T1000 (cell line): ENCODE measurements at regions not wholly inside any gene's neighbourhood (a gene's known extent, or its start where the extent isn't known, plus 50 kb on each side); places are given as distances from the start of the nearest gene placed in this dataset.
"Not testable (repeated sequence)": the region's sequence is repeated elsewhere in the genome, so short reads cannot be mapped to it uniquely, and the experiment has no call there.

Source experiments
- DNase-seq: peaks from one replicate; lab custom pipeline; 2025; ENCODE audit warnings: mixed read lengths; lab: John Stamatoyannopoulos, UW

DNA sequence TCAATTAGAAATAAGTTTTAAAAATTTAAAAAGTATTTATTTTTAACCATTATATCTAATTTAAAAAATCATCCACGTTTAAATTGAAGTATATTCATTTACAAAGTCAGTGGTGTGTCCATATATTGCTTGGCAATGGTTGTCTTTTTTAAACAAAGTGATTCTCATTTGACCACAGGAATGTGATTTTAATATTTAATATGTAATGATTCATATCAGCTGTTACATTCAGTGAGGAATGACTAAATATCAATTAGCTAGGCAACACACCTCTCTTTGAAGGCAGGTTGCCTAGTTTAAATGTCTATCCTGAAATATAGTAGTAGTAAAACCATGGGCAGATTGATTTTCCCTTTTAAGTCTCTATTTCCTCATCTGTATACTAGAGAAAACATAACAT lies 392.2 kb upstream of the CCDC179 start:
- DNase-seq, result no peak

DNA sequence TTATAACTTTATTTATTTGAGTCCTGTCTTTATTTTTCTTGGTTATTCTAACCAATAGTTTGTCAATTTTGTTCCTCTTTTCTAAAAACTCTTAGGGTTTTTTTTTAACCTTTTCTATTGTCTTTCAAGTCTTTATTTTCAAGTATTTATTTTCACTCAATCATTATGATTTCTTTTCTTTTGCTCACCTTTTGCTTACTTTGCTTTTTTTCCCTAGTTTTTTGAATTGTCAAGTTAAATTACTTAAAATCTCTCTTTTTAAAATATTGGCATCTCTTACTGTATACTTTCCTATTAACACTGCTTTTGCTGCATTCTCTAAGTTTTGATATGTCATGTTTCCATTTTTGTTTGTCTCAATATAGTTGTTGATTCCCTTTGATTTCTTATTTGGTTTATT lies 396.8 kb upstream of the CCDC179 start:
- DNase-seq, result no peak

DNA sequence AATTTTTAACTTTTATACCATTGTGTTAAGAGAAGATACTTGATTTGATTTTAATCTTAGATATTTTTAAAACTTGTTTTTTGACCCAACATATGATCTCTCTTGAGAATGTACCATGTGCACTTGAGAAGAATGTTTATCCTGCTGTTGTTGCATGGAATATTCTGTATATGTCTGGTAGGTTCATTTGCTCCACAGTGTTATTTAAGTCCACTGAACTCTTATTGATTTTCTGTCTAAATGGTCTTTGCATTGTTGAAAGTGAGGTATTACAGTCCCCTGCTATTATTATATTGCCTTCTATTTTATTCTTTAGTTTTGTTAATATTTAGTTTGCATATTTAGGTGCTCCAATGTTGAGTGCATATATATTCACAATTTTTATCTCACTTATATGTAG lies 397.3 kb upstream of the CCDC179 start:
- DNase-seq, result no peak

DNA sequence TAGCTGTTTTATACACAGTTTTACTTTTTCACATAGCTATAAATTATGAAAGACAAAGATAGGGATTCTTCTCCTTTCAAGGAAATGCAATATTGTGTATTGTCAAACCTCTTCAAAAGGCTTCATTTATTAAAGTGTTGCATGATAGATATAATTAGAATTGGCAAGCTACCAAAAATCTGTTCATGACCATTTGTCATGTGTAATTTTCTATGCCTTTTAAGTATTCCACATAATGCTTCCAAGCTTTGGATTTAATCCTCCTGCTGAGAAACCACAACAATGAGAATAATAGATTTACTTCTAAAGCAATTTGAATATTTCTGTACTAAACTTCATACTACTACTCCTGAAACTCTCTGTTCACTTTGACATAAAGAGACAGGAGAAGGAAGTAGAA lies 403.2 kb upstream of the CCDC179 start:
- DNase-seq, result no peak

DNA sequence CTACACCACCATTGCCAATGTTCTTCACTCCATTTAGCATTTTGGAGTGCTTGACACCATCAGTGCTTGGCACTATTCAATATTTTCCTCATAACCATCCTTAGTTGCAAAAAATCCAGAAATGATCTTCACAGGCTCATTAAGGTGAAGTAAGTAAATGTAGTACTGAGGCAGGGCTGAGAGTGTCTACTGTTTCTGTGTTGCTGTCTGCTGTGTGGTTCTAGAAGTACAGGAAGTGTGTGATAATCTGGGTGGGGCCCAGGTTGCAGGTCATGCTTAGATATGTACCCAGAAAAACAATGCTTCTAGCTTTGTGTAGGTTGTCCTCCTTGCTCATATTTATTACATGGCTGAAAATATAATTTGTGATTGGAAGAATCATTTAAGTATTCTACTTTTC lies 411.8 kb upstream of the CCDC179 start:
- DNase-seq, result no peak

DNA sequence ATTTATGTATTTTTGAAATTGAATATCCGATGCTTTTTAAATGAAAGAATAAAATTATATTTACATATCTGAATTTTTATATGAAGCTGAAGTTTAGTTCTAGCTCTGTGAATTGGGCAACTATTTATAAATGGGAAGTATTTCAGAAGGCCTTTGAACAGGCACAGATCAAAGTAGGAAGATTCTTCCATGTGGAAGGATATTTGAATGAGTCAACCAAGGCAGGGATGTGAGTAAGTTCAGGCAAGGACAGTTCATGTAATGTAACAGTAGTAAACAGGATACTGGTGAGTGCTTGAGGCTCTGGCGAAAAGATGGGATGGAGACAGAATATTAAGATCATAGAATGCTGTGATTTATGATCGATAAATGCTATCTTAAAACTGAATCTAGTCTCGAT lies 417.8 kb upstream of the CCDC179 start:
- no peak for DNase-seq

DNA sequence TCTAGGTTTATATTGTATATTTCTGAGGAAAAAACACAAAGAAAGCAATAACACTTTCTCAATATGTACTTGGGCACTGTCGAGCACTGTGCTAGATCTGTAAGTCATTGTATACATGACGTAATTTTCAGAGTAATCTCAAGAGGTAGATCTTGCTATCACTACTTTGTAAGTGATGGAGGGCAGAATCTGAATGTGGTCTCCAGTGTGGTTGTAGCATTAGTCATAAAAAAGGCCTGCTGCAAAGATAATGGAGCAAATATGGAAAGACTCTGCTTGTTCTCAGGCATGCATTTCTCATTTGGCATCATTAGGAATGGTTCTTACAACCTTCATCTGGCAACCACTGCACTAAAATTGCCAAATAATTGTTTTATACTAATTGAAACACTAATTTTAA lies 419.8 kb upstream of the CCDC179 start:
- DNase-seq, result no peak

DNA sequence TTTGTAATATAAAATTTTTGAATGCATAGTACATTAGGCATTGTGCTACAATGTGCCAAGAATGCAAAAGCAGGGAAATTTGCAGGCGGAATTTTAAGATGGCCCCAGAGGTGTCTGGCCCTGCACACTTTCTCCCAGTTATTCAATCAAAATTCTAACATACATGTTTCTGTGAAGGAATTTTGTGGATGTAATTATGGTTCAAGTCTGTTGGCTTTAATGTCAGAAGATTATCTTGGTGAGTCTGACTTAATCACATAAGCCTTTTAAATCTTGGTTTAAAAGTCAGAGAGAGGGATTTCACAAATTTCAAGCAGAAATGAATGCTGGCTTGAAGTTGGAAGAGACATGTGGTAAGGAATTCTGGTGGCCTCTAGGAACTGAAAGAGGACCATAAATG lies 423.4 kb upstream of the CCDC179 start:
- DNase-seq, result no peak

DNA sequence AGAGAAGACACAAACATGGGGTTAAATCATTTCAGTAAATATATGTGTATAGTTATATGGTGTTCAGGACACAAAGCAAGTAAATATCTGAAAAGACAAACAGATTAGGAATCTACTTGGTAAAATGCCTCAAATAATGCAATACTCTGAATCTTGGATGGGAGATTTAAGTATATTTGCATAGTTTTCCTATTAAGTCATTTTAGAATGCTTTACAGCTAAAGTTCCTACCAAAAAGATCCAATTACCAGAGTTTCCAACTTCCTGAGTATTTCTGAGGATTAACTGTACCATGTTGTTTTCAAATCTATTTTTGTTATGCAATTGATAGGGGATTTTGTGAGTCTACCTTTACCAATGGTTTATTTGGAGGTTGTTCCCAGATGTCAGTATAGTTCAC lies 424.4 kb upstream of the CCDC179 start:
- no peak for DNase-seq

DNA sequence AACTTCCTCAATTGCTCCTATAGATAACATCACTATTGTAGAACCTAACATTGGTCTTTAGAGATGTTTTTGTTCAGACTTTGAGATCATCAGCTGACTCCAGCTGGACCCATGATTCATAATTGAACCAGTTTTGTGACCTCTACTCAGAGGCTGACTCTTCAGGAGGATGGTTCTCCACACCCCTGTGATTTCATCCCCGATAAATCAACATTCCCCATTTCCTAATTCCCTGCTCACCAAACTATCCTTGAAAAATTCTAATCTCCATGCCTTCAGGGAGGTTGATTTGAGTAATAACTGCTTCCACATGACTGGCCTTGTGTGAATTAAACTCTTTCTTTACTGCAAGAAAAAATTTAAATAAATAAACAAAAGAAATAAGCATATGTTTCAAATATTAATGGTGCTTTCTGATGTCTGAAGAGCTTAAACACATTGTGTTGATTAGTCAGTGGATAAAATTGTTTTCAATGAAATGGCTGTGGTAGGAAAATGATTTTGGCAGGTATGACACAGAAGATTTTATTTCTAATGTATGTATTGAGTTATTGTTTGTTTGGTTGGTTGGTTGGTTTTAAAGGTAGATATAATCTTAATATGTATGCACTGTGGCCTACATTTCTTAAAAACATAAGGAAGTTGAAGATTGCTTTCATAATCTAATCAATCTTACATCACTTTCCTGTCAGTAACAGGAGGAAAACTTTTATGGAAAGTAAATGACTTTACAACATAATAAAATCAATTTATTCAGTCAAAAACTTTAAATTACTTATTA lies 427.9 kb upstream of the CCDC179 start:
- DNase-seq, result peak; percentile 17

DNA sequence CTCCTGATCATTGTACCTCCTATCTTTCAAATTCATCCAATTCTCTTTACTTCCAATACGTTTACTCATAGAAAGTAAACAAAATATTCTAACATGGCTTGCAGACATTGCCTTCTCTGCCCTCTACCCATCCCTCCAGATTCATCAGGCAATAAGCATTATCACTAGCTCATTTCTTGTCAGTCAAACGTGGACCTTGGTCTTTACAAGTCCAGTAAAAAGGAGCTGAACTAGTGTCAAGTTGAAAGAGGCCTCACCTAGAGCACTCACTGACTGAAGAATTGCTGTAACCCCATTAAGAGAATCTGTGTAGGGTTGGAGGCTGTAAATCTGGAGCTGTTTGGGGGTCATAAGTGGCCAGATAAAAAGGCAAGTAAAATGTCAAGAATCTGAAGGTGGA lies 435.0 kb upstream of the CCDC179 start:
- no peak for DNase-seq

DNA sequence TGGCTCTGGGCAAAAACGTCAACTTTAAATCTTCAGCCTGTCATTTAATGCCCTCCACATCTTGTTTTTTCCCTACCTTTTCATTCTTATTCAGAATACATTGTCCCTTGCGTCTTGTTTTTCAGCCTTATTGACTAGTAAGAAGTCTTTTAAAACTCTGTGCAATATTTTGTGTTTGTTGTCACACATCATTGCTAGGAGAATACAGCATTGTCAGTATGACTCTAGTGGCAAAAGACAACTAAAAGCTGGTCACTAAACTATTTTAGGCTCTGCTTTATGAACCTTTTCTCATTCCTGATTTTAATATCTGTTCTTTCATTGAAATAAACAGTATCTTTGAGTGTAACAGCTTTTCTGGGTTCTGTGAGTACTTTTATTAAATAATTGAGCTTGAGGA lies 447.8 kb upstream of the CCDC179 start:
- no peak for DNase-seq

DNA sequence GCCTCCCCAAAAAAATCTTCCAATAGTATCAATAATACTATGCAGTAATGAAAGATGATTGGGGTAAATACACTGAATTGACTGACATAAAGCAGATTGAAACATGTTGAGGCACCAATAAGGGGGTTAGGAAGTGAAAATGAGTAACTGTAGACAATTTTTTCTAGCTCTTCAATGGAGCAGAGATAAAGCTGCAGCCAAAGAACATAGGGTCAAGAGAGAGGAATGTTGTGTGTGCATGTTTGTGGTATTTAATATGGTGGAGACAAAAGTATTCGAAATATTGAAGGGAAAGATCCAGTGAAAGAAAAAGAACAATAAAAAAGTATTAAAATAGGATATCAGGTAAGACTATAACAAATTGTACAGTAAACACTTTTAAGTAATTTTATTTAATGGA lies 450.0 kb upstream of the CCDC179 start:
- no peak for DNase-seq

DNA sequence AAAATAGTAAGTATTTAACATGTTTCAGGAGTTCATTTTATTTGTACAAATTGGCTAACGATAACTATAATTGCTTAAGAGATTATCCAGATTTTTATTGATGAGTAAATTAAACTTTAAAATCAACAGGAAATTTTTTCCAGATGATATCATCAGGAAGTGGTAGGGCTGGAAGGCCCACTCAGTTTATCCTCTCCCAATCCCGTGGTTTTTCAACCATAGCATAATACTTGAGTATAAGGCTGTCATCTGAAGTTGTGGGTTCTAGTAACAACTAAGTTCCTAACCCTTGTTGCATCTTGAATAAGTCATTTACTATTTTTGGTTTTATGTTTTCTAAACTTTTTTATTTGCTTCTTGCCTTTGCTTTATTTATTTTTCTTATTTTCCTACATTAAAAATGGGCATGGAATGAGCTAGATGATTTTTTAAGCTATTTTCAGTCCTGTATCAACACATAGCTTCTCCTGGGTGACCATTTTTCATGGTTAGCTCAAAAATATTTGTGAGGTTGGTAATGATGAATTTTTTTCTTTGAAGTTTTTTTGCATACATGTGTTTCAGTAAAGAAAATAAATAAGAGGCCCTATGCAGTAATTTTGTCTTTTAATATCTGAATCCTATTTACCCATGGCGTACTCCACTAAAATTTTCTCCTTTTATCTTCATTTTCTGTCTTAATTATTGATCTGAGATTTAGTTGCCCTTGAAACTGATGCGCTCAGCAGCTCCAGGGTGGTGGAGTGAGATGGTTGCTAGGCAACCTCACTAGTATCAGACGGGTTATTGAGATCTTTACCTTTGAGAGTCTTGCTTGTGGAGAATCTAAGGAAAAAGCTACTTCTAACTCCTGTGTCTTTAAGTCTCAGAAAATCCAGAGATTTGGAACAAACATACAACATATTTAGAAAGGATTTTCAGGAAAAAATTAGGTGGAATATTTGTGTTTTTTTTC lies 452.0 kb upstream of the CCDC179 start:
- DNase-seq, result no peak

DNA sequence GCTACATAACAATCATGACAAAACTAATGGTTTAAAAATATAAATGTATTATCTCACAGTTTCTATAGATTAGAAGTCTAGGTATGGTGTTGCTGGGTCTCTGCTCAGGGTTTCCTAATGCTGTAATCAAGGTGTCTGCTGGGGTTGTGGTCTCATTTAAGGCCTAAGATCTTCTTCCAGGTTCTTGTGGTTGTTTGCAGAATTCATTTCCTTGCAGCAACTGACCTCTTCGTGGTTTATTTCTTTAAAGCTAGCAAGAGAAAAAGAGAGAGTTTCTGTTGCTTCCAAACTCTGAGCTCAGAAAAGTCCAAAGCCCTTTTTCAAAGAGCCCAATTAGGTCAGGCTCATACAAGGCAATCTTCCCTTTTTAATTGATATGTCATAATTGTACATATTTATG lies 452.7 kb upstream of the CCDC179 start:
- no peak for DNase-seq

DNA sequence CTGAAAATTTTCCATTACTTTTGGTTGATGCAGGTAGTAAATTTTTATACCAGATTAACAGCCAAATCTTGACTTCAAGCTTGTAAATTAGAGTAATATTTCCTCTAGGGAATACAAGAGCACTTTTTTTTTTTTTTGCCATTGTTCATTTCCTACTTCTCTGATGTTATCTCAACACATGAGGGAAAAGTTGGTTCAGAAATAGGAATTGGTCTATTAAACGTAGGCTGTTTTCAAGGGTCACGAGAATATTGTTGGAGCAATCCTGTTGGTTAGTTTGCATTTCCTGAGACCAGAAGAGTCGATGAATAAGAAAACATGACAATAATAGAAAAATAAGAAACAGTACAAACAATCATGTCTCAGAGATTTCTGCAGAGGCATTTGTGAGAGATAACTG lies 453.9 kb upstream of the CCDC179 start:
- DNase-seq, result no peak

DNA sequence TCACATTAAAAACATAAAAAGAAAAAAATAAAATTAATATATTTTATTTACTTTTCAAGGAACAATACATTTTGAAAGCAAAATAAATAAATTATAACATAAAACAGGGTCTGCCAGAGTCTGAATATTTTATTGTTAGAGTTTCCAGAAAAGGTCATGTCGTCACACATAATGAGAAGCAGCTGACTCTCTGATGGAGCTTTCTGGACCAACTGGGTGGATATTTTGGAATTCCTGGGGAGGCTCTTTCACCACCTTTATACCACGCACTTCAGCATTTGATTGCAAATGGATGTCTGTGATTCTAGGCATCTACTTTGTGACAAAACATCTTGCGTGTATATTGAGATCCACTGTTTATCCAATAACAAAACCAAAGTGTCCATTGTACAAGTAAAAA lies 455.0 kb upstream of the CCDC179 start:
- DNase-seq, result no peak

DNA sequence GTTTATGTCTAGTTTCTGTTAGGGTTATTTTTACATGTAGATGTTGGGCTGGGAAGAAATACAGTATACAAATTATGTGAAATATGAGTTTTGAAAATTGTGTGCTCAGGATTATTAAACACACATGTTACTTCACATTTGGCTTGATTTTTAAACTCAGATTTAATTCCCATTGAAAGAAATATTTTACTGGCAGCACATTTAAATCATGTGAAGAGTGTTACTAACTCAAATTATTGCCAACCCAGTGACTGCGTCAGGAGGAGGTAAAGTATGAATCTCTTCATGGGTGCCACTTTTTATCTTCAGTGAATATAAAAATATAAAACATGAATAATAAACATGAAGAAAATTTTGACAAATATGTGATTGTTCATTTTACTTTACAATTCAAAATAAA lies 457.5 kb upstream of the CCDC179 start:
- no peak for DNase-seq

DNA sequence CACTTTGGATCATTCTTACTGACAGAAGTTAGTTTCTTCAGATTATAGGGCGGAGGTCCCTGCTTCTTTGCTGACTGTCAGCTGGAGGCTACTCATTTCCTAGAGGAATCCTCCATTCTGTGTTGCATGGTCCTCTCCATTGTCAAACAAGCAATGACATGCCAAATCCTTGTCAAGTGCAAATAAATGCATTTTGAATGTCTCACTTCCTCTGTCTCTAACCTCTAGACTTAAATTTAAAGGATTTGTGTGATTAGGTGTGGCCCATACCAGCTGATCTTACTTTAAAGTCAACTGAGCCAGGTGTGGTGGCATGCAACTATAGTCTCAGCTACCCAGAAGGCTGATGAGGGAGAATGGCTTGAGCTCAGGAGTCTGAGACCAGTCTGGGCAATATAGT lies 458.4 kb upstream of the CCDC179 start:
- DNase-seq, result no peak

DNA sequence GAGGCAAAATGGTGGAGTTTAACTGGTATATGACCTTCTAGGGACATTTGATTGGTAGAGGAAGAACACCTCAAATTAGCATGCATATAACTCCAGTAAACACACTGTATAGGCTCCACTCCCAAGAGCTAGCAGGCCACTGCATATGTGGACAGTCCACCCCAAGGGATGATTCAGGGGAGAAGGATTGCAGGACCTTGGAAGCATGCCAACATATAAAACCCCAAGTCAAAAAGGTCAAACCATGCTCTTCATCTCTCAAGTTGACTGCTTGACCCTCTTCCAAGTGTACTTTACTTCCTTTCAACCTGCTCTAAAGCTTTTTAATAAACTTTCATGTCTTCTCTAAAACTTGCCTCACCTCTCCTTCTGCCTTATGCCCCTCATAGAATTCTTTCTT lies 459.9 kb upstream of the CCDC179 start:
- DNase-seq, result no peak

DNA sequence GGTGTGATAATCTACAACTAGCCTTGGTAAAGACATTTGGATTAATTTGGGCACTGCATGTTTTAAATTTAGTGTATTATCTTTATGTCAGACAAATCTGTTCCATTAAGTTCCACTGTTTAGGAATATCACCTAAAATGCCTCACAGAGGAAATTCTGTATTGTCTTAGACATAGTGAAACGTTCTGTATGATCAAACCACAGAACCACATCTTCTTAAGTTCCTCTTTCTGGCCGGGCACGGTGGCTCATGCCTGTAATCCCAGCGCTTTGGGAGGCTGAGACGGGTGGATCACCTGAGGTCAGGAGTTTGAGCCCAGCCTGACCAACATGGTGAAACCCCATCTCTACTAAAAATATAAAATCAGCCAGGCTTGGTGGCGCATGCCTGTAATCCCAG lies 475.3 kb upstream of the CCDC179 start:
- not testable (repeated sequence) for DNase-seq

DNA sequence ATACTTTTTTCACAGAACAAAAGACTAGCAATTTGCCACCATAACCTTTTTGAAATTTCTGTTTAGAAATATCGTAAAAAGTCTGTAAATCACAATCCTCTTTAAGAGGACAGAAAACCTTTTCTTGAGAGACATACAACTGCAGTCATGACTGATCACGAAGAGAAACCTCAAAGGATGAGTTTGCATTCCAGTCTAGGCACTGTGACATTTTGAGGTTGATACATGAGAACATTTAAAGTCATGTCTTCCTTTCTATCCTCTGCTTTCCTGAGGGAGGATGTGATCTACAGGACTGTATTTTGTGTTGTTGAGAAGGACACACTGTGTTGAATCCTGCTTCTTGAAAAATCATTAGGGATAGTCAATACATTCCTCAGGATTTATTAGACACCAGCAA lies 476.7 kb upstream of the CCDC179 start:
- no peak for DNase-seq

DNA sequence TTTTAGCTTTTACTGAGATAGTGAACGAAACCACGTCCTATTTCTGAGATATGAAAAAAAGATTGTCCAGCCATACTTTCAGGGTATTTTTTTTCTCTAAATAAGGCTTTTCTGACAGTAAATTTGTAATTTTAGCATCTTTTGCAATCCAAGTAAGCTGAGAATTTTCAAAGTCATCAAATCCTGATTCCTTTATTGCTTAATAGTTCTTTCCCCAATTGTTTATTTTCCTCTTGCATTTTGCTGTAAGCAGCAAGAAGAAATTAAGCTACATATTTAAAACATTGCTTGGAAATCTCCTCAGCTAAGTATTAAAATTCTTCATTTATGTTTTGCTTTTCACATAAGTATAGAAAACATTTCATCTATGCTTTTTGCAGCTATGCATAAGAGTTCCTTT lies 493.3 kb upstream of the CCDC179 start:
- DNase-seq, result no peak
